GM12865 (cell line): ENCODE measurements at regions not wholly inside any gene's neighbourhood (a gene's known extent, or its start where the extent isn't known, plus 50 kb on each side); places are given as distances from the start of the nearest gene placed in this dataset.

Experiments used
- DNase-seq: peaks from one replicate; pipeline ENCODE4 v3.0.0; 2010; ENCODE audit warnings: low read depth
- H3K4me3 ChIP-seq: 2 replicates; pipeline ENCODE4 v1.5.1; 2011; ENCODE audit warnings: mild to moderate bottlenecking, low read depth, low read length, control low read depth
- TF ChIP-seq, protein P1 (sequence below): IDR thresholded peaks from 2 replicates; pipeline ENCODE4 v1.5.1; 2011; ENCODE audit warnings: low read length, control low read depth, low read depth, inconsistent platforms; ENCODE audit not compliant: insufficient read depth; ENCODE audit errors: missing control alignments

DNA sequence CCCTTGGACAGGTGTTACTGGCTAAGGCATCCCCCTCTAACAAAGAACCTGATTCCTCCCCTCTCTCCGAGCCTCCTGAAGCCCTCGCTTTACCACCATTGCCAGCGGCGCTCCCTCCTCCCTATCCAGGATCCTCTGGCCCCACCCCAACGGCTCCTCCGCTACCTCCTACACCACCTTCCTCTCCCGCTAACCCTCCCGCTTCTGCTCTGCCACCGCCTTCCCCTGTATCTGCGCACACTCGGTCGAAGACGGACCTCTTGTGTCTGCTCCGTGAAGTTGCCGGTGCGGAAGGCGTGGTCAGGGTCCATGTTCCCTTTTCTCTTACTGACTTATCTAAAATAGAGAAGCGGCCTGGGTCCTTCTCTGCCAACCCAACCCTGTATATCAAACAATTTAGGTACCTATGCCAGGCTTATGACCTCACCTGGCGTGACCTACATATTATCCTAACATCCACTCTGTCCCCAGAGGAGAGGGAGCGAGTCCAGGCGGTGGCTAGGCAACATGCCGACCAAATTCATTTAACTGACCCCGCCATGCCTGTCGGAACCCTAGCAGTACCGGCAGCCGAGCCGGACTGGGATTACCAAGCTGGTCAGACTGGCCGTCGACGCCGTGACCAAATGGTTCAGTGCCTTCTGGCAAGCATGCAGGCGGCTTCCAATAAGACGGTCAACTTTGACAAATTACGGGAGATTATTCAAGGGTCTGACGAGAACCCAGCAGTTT is 958.9 kb downstream of the RPA4 start:
- DNase-seq, result no peak
- TF ChIP-seq, protein P1, sequence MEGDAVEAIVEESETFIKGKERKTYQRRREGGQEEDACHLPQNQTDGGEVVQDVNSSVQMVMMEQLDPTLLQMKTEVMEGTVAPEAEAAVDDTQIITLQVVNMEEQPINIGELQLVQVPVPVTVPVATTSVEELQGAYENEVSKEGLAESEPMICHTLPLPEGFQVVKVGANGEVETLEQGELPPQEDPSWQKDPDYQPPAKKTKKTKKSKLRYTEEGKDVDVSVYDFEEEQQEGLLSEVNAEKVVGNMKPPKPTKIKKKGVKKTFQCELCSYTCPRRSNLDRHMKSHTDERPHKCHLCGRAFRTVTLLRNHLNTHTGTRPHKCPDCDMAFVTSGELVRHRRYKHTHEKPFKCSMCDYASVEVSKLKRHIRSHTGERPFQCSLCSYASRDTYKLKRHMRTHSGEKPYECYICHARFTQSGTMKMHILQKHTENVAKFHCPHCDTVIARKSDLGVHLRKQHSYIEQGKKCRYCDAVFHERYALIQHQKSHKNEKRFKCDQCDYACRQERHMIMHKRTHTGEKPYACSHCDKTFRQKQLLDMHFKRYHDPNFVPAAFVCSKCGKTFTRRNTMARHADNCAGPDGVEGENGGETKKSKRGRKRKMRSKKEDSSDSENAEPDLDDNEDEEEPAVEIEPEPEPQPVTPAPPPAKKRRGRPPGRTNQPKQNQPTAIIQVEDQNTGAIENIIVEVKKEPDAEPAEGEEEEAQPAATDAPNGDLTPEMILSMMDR, result no peak
- H3K4me3 ChIP-seq, result no peak overlapping the region

DNA sequence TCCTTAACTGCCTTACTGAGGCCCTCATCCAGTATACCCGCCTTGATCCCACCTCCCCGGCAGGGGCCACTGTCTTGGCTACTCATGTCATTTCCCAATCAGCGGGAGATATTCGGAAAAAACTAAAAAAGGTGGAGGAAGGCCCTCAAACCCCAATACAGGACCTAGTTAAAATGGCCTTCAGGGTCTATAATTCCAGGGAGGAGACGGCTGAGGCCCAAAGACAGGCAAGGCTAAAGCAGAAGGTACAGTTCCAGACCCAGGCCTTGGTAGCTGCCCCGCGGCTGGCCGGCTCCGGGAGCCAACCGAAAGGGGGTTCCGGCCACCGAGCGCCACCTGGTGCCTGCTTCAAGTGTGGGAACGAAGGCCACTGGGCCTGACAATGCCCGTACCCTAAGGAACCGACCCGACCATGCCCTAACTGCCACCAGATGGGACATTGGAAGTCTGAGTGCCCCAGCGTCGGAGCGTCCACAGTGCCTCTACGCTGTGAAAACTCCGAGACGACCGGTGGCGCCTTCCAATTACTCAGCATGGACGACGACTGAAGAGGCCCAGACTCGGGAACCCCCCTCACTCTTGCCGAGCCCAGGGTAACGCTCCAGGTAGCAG is 959.6 kb downstream of the RPA4 start:
- TF ChIP-seq, protein P1, result no peak
- no peak for DNase-seq
- no peak overlapping the region for H3K4me3 ChIP-seq

DNA sequence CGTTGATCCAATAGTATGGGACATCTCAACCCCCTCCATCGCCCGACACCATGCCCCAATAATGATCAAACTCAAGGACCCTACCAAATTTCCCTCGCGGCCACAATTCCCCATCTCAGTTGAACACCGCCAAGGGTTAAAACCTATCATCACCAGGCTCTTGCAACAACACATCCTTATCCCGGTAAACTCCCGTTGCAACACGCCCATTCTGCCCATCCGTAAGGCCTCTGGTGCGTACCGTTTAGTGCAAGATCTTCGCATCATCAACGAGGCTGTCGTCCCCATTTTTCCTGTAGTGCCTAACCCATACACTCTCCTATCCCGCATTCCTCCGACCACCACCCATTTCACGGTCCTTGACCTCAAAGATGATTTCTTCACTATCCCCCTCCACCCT is 960.5 kb downstream of the RPA4 start:
- DNase-seq, result no peak
- H3K4me3 ChIP-seq, result no peak overlapping the region
- TF ChIP-seq, protein P1, result no peak

DNA sequence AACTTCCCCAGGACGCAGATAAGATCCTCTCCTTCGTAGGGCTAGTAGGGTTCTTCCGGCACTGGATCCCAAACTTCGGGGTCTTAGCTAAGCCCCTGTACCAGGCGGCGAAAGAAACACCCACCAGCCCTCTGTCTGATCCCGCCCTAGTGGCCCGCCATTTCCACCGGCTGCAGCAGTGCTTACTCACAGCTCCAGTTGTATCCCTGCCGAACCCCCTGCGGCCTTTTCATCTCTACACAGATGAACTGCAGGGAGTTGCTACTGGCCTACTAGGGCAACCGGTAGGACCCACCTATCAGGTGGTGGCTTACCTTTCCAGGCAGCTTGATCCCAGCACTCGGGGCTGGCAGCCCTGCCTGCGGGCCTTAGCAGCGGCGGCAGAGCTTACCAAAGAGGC is 961.2 kb downstream of the RPA4 start:
- no peak for DNase-seq
- H3K4me3 ChIP-seq, result no peak overlapping the region
- TF ChIP-seq, protein P1, result no peak

DNA sequence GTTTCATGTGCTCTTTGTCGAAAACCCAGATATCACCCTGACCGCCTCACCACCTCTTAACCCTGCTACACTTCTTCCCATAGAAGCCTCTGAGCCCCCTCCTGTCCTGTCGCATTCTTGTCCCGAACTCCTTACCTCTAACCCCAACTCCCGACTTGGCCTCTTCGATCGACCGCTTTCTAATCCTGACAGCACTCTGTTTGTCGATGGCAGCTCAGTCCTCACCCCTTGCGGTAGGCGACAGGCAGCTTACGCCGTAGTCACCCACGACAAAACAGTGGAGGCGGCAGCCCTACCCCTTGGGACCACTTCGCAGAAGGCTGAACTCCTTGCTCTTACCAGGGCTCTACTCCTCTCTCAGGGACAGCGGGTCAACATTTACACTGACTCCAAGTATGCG is 961.7 kb downstream of the RPA4 start:
- DNase-seq, result no peak
- H3K4me3 ChIP-seq, result no peak overlapping the region
- TF ChIP-seq, protein P1, result no peak

DNA sequence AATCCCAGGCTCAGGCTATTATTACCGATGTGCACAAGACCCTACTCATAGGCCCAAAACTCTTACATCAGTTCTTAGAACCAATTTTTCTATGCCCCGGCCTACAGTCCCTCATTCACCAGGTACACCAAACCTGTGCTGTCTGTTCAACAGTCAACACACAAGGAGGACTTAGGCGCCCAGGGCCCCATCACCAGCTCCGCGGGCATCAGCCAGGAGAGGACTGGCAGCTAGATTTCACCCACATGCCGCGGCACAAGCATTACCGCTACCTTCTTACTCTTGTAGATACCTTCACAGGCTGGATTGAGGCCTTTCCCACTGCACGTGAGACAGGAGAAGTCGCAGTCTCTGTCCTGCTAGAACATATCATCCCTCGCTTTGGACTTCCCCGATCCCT is 962.5 kb downstream of the RPA4 start:
- TF ChIP-seq, protein P1, result no peak
- no peak overlapping the region for H3K4me3 ChIP-seq
- DNase-seq, result no peak
